ENCODE measurements at regions not wholly inside any gene's neighbourhood (a gene's known extent, or its start where the extent isn't known, plus 50 kb on each side); places are given as distances from the start of the nearest gene placed in this dataset.

GRCh38 chr12:91811481-91812287, 334.0 kb downstream of the BTG1 start:
- no peak overlapping the region for H3K4me3 ChIP-seq (ENCODE audit: low read depth, low read length)
- TF ChIP-seq CTCF (conservative IDR thresholded peaks at IDR 0.05; ENCODE audit: low read depth, low read length): peak; percentile 88
- DNase-seq (ENCODE audit: low read depth): peak; percentile 79

- no peak overlapping the region for H3K4me3 ChIP-seq (ENCODE audit: low read depth, low read length)
- TF ChIP-seq CTCF (conservative IDR thresholded peaks at IDR 0.05; ENCODE audit: low read depth, low read length): no peak
- DNase-seq (ENCODE audit: low read depth): no peak
Observed at GRCh38 chr12:91810531-91811451, 334.9 kb downstream of the BTG1 start.

- H3K4me3 ChIP-seq (ENCODE audit: low read depth, low read length): no peak overlapping the region
- TF ChIP-seq CTCF (conservative IDR thresholded peaks at IDR 0.05; ENCODE audit: low read depth, low read length): no peak
- no peak for DNase-seq (ENCODE audit: low read depth)
Observed at GRCh38 chr12:91810077-91810476, 335.6 kb downstream of the BTG1 start.

GRCh38 chr12:91805031-91805430, 340.6 kb downstream of the BTG1 start:
- no peak for DNase-seq (ENCODE audit: low read depth)
- no peak overlapping the region for H3K4me3 ChIP-seq (ENCODE audit: low read depth, low read length)
- no peak for TF ChIP-seq CTCF (conservative IDR thresholded peaks at IDR 0.05; ENCODE audit: low read depth, low read length)

- no peak overlapping the region for H3K4me3 ChIP-seq (ENCODE audit: low read depth, low read length)
- TF ChIP-seq CTCF (conservative IDR thresholded peaks at IDR 0.05; ENCODE audit: low read depth, low read length): no peak
- DNase-seq (ENCODE audit: low read depth): peak; percentile 15
Observed at GRCh38 chr12:91804533-91804932, 341.1 kb downstream of the BTG1 start.

DNA sequence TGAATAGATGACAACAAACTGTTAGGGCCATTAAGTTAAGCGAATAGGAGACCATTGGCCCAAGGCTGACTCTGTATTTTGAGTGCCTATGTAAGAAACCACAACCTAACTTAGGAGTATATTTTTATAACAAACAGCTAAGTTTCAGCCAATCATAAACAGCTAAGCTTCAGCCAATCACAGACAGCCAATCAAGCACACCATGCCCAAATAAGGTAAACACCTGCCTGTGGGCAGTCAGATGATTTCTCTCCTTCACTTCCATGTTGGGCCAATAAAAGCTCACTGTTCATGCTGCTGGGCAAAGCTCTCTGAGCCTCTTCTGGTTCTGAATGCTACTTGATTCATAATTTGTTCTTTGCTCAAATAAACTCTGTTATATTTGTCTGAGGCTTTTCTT, 344.6 kb downstream of the BTG1 start:
- H3K4me3 ChIP-seq (ENCODE audit: low read depth, low read length): no peak overlapping the region
- no peak for TF ChIP-seq CTCF (conservative IDR thresholded peaks at IDR 0.05; ENCODE audit: low read depth, low read length)
- no peak for DNase-seq (ENCODE audit: low read depth)

Data from choroid plexus epithelial cell (primary cell).